ENCODE measurements at regions not wholly inside any gene's neighbourhood (a gene's known extent, or its start where the extent isn't known, plus 50 kb on each side); places are given as distances from the start of the nearest gene placed in this dataset.
"Not testable (repeated sequence)": the region's sequence is repeated elsewhere in the genome, so short reads cannot be mapped to it uniquely, and the experiment has no call there.

DNA sequence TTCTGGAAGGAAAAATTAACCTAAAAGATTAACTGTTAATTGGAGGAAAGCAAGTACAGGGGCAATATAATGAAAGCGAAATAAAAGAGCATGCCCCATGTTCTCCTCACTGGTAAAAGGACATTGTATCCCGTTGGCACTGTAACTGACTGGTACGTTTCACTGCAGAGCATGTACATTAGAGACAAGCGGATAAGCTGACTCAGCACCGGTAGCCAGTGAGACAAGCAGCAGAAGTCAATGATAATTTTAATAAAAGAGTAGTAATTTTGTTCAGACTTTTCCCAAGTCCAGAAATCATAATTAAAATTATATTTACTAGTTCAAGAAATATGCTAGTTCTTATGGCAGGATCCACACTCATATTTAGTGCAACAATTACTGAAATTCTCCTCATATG, 161.5 kb upstream of the VWC2 start:
- DNase-seq (ENCODE audit: low spot score), result no peak

GRCh38 chr7:49613759-49614158, 159.7 kb upstream of the VWC2 start:
- DNase-seq (ENCODE audit: low spot score), result no peak

DNA sequence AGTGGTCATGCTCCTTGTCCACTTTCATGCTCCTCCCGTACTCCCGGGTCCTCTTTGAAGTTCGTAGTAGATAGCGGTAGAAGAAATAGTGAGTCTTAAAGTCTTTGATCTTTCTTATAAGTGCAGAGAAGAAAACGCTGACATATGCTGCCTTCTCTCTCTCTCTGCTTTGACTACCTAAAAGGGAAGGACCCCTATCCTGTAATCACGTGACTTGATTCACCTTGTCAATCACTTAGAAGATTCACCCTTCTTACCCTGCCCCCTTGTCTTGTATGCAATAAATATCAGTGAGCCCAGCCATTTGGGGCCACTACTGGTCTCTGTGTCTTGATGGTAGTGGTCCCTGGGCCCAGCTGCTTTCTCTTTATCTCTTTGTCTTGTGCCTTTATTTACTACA, 158.5 kb upstream of the VWC2 start:
- DNase-seq (ENCODE audit: low spot score), result not testable (repeated sequence)

DNA sequence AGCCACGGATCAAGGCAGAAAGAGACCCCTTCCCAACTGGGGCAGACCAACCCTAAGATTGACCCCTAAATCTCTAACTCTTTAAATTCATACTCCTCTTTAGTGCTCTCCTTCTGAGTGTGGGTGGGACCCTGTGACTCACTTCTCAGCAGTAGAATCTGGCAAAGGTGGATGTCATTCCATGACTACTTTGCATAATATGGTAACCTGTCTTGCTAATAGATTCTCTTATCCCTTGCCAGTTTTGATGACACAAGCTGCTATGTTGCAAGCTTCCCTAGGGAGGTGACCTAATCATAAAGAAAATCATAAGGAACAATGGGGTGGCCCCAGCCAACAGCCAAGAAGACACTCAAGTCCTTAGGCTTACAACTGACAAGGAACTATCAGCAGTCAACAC, 155.4 kb upstream of the VWC2 start:
- no peak for DNase-seq (ENCODE audit: low spot score)

DNA sequence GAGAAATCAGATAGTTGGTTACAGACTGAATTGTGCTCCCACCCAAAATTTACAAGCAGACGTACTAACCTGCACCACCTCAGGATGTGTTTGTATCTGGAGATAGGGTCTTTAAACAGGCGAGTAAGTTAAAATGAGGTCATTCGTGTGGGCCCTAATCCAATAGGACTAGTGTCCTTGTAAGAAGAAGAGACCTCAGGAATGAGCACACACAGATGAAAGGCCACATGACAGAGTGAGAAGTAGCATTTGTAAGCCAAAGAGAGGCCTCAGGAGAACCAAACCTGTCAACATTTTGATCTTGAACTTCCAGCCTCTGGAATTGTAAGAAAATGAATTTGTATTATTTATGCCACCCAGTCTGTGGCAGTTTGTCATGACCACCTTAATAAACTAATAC, 149.5 kb upstream of the VWC2 start:
- DNase-seq (ENCODE audit: low spot score), result no peak

- no peak for DNase-seq (ENCODE audit: low spot score)
These were observed 148.8 kb upstream of the VWC2 start for GRCh38 chr7:49624611-49625010.

GRCh38 chr7:49630513-49630912, 142.9 kb upstream of the VWC2 start:
- DNase-seq (ENCODE audit: low spot score), result no peak

DNA sequence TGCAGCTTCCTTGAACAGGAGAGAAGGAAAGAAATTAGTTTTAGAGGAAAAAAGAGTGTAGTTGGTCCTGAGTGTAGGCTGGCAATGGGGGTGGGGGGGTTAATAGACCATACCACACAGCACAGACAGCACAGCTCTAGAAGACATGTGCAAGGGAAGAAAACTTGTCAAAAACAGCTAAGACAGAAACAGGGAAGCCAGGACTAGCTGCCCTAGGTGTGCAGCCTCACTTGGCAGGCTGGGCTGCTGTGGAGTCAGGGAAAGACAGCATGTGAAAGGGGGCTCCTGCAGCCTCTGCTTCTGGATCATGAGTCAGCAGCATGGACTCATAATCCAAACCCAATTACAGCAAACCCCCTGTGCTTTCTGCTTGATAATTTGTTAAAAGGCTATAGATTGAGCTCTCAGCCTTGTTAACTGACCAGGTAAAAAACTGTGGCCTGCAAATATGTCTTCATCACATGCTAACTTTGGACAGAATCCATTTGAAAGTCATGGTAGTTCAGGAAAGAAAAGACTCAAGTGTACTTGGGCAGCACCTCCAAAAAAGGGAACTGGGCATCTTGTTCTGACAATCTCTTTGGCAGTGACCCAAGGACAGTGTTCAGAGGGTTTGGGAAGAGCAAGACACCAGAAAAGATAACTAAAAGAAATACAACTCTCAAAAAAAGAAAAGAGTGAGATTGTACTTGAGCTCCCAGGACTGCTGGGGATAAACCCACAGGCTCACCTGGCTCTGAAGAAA, 142.2 kb upstream of the VWC2 start:
- DNase-seq (ENCODE audit: low spot score), result no peak

DNA sequence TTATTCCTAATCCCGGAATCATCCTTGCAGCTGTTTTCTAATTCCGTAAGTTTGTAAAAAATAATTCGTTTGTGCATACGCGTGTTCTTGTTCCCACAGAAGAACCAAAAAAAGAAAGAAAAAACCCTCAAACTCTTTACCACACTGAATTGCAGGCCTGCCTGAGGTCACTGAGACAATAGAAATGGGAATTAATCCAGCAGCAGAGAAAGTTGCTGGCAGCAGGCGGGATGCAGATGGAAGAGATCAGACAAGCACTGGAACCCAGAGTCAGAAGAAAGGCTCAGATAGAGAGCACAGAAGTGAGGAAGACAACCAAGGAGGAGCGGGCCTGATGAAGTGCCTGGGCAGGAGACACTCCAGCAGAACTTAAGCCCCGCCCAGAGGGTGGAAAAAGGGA, 141.5 kb upstream of the VWC2 start:
- DNase-seq (ENCODE audit: low spot score), result no peak

DNA sequence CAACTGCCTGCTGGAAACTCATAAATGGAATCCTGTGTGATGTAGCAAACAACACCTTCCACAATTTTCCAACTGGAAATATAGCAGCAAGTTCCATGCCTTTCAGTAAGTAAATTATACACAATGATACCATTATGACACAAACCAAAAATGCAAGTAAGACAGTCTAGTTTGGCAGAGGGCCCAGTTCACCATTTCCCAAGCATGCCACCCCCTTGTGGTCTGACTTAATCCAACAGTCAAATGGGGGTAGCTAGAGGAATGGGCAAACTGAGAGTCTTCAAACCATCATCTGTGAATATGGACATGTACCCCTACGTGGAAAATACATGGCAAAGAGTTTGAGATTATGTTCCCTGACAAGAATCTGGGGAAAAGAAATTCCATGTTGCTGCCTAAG, 137.6 kb upstream of the VWC2 start:
- no peak for DNase-seq (ENCODE audit: low spot score)

DNA sequence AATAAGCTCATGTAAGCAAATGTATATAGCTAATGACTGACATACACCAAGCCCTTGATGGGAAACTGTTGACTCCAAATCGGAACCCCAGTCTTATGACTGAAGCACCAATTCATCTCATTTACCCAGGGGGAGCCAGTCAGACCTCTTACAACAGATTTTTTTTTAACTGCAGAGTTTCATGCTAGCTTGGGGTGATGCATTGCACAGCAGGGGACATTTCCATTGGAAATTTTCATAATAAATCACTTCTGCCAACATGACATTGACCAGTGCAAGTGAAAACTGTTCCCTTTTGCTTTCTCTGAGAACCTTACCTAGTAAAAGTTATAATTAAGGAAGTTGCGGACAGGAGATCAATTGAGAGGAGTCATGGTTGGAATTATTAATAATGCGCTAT, 137.0 kb upstream of the VWC2 start:
- no peak for DNase-seq (ENCODE audit: low spot score)

DNA sequence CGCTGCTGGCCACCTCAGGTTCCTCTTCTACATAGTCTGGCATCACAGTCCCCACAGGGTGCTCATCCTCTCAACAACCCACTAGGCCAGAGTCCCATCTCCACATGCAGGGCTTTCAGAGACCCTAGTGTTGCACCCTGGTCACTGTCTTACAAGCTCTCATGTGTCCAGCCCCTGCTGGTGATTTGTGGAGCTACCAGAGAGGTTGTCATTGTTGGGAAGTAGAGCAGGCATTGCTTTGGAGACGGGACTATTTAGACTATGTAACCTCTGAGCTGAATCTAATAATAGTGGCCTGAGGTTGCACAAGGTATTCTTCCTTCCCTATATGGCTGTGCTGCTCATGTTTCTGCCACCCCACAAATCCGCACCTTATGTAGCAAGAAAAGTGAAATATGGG, 135.3 kb upstream of the VWC2 start:
- DNase-seq (ENCODE audit: low spot score), result no peak

DNA sequence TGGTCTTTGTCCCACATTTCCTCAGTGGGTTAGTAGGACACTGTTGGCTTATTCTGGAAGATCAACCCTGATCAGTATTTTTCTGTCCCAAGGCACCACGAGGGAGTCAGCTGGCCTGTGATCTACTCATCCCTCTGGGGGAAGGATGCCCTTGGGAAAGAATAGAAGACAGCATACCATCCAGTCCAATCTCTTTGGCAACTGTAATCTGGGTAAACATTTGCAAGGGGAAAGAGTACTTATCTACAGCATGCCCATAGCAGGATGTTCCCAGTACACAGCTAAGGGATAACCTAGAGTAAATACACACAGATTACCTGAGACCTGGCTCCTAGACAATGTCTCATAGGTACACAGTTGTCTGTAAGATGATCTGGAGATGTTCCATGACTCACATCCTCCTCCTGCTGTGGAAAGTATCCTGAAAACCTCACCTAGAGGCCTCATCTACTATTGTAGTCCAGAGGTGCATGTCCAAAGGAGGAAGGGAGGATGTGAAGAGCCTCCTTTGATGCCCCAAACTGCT, 134.3 kb upstream of the VWC2 start:
- DNase-seq (ENCODE audit: low spot score), result no peak

GRCh38 chr7:49639808-49640207, 133.6 kb upstream of the VWC2 start:
- DNase-seq (ENCODE audit: low spot score), result no peak

- no peak for DNase-seq (ENCODE audit: low spot score)
These were observed 130.1 kb upstream of the VWC2 start for GRCh38 chr7:49643321-49643720.

DNA sequence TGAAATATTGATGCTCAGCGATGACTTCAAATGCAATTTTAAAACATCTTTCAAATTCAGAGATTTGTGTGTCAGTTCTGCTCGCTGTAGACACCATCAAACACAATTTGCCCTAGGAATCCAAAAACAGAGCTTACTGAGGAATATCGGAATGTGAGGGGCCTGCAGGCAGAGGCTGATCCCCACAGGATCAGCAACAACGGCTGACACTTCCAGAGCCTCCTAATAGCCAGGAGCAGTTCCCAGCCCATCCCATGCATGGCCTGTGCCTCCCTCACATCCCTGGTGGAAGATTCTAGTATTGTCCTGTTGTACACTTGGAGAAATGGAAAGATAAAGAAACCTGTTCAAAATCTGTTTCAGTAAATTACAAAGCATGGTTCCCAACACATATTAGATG, 129.7 kb upstream of the VWC2 start:
- no peak for DNase-seq (ENCODE audit: low spot score)

GRCh38 chr7:49644396-49645166, 128.9 kb upstream of the VWC2 start:
- no peak for DNase-seq (ENCODE audit: low spot score)

- DNase-seq (ENCODE audit: low spot score), result no peak
These were observed 128.1 kb upstream of the VWC2 start for GRCh38 chr7:49645296-49645695.

GRCh38 chr7:49660170-49660783, 113.2 kb upstream of the VWC2 start:
- no peak for DNase-seq (ENCODE audit: low spot score)

GRCh38 chr7:49660976-49661375, 112.5 kb upstream of the VWC2 start:
- no peak for DNase-seq (ENCODE audit: low spot score)

DNA sequence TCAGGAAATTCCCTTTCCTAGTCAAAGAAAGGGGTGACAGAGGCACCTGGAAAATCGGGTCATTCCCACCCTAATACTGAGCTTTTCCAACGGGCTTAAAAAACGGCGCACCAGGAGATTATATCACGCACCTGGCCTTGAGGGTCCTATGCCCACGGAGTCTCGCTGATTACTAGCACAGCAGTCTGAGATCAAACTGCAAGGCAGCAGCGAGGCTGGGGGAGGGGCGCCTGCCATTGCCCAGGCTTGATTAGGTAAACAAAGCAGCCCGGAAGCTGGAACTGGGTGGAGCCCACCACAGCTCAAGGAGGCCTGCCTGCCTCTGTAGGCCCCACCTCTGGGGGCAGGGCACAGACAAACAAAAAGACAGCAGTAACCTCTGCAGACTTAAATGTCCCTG, 107.5 kb upstream of the VWC2 start:
- DNase-seq (ENCODE audit: low spot score), result not testable (repeated sequence)

GRCh38 chr7:49666764-49667163, 106.7 kb upstream of the VWC2 start:
- no peak for DNase-seq (ENCODE audit: low spot score)

DNA sequence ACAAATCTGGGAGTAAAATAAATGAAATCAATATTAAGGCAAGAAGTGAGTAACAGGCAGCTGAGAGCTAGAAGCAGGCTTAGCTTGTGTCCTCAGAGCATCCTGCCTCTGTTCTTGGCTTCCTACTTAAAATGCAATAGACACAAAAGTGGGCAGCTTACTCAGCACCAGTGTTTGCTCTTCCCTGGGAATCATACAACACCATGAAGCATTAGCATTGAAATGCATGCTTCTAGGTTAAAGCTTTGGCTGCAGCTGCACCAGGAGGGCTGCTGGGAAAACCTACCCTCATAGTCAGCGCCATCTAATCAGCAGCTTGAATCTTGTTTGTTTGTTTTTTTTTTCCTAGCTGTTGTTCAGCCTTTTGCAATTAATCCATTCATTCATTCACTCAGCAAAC, 104.2 kb upstream of the VWC2 start:
- no peak for DNase-seq (ENCODE audit: low spot score)

Measured in AG08395 (cell line).